Activated CD4-positive, alpha-beta T cell treated with anti-CD3 and anti-CD28 coated beads, Interleukin-2, amount 10 ng/mL, durations not matched to agents 24 days and 14 days (primary cell): ENCODE measurements at regions not wholly inside any gene's neighbourhood (a gene's known extent, or its start where the extent isn't known, plus 50 kb on each side); places are given as distances from the start of the nearest gene placed in this dataset.

Experiments
- DNase-seq: peaks from one replicate; pipeline ENCODE4 v3.0.0; 2022
- H3K27ac Mint-ChIP-seq: one replicate; pipeline ENCODE4 v1.8.0; 2022; ENCODE audit warnings: mild to moderate bottlenecking, mixed read lengths
- H3K27me3 Mint-ChIP-seq: one replicate; pipeline ENCODE4 v1.8.0; 2022; ENCODE audit warnings: mixed read lengths
- H3K36me3 Mint-ChIP-seq: one replicate; pipeline ENCODE4 v1.8.0; 2022; ENCODE audit warnings: low read depth, mild to moderate bottlenecking, mixed read lengths
- H3K4me1 Mint-ChIP-seq: one replicate; pipeline ENCODE4 v1.8.0; 2021; ENCODE audit warnings: mixed read lengths
- H3K4me3 Mint-ChIP-seq: one replicate; pipeline ENCODE4 v1.8.0; 2022; ENCODE audit warnings: mild to moderate bottlenecking, moderate library complexity, mixed read lengths
- H3K9me3 Mint-ChIP-seq: one replicate; pipeline ENCODE4 v1.8.0; 2021; ENCODE audit warnings: mixed read lengths
- intact Hi-C: fragments of 100-400 bp; cut with micrococcal nuclease; formaldehyde crosslinking; loops from one replicate; pipeline ENCODE4 v1.15.1; 2023

DNA sequence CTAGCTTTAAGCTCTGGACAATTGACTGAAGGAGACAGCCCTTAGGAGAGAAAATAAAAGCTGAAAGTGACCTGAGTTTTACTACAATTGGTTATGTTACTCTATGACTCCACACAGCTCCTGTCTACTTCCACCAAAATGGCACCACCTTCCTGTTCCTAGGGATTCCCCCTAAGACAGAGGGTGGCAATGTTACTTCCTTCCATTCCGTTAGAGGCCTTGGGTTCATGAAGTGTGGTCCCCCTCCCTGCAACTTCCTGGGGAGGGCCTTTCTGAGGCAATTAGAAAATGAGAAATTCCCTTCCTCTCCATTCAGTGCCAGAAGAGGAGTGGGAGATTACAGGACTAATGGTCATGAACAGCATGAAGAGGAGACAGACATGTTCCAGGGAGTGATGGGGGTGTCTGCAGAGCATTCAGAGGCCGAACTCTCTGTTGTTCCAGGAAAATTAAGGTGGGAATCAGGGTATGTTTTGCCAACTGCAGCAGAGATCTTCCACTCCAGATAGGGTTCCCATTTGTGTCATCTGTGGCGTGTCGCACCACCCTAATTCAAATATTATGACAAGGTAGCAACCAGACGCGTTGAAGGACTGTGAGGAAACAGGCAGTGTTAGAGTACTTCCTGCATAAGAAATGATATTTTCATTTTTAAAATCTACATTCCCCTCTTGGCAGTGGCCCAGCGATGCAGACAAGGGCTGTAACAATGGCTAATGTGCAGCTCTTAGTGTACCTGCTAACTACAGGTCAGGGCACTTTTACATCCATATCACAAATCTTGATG is 53.1 kb upstream of the TRIM67 start:
- no peaks in the 10 kb centered on the region for H3K9me3 Mint-ChIP-seq
- H3K36me3 Mint-ChIP-seq, result no peaks in the 10 kb centered on the region
- peaks cover 4% of the 10 kb centered on the region for H3K4me1 Mint-ChIP-seq
- intact Hi-C loops, result no loop called here
- H3K4me3 Mint-ChIP-seq, result no peak overlapping the region
- H3K27me3 Mint-ChIP-seq, result peaks cover 20% of the 10 kb centered on the region
- no peak overlapping the region for H3K27ac Mint-ChIP-seq
- no peak for DNase-seq

- intact Hi-C loops, result no loop called here
- no peak for DNase-seq
- no peak overlapping the region for H3K27ac Mint-ChIP-seq
- no peaks in the 10 kb centered on the region for H3K9me3 Mint-ChIP-seq
- H3K4me3 Mint-ChIP-seq, result no peak overlapping the region
- H3K27me3 Mint-ChIP-seq, result peaks cover 21% of the 10 kb centered on the region
- peaks cover 4% of the 10 kb centered on the region for H3K4me1 Mint-ChIP-seq
- H3K36me3 Mint-ChIP-seq, result no peaks in the 10 kb centered on the region
These were observed 54.1 kb upstream of the TRIM67 start for GRCh38 chr1:231107600-231108326.

GRCh38 chr1:231107151-231107550 is 54.7 kb upstream of the TRIM67 start:
- peaks cover 20% of the 10 kb centered on the region for H3K27me3 Mint-ChIP-seq

DNA sequence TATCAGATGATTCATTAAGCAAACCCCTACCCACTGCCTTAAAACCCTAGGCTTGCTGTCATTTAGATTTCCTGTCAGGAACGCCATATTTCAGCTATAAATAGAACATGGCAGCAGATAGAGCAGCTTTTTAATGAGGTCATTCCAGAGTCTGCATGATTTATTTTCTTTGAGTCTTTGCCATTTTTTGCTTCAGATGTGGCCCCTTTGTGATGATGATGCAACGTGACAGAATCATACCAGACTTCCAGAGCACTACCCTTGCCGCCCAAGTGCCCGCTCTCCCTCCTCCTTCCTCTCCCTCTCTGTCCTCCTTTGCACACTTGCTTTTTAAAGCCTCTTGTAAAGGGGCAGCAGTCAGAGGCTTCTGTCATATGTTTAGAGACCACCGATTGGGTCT is 55.5 kb upstream of the TRIM67 start:
- no peak for DNase-seq
- peaks cover 4% of the 10 kb centered on the region for H3K4me1 Mint-ChIP-seq
- no peak overlapping the region for H3K27ac Mint-ChIP-seq
- H3K27me3 Mint-ChIP-seq, result peaks cover 18% of the 10 kb centered on the region
- no peaks in the 10 kb centered on the region for H3K36me3 Mint-ChIP-seq
- H3K9me3 Mint-ChIP-seq, result no peaks in the 10 kb centered on the region
- no peak overlapping the region for H3K4me3 Mint-ChIP-seq
- intact Hi-C loops, result no loop called here

More at GRCh38 chr1:231107151-231107550, 54.7 kb upstream of the TRIM67 start:
- H3K9me3 Mint-ChIP-seq, result no peaks in the 10 kb centered on the region
- H3K36me3 Mint-ChIP-seq, result no peaks in the 10 kb centered on the region
- intact Hi-C loops, result no loop called here
- no peak overlapping the region for H3K4me3 Mint-ChIP-seq
- no peak overlapping the region for H3K27ac Mint-ChIP-seq
- no peak for DNase-seq
- H3K4me1 Mint-ChIP-seq, result peaks cover 4% of the 10 kb centered on the region

DNA sequence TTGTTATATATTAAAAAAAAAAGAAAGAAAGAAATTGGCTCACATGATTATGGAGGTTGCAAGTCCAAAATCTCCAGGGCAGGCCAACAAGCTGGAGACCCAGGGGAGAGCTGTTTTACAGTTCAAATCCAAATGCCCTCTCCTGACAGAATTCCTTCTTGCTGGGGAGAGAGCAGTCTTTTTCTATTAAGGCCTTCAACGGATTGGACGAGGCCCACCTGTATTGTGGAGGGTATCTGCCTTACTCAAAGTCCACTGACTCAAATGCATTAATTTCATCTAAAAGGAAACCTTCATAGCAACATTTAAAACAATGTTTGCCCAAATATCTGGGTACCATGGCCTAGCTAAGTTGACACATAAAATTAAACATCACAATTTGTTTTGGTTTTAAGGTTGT is 56.9 kb upstream of the TRIM67 start:
- Mint-ChIP-seq H3K27me3 (peaks cover 18% of the 10 kb centered on the region), H3K9me3 (no peaks in the 10 kb centered on the region), H3K4me1 (peaks cover 4% of the 10 kb centered on the region), H3K27ac (no peak overlapping the region), H3K4me3 (no peak overlapping the region), H3K36me3 (no peaks in the 10 kb centered on the region)
- DNase-seq, result no peak
- intact Hi-C loops, result no loop called here

DNA sequence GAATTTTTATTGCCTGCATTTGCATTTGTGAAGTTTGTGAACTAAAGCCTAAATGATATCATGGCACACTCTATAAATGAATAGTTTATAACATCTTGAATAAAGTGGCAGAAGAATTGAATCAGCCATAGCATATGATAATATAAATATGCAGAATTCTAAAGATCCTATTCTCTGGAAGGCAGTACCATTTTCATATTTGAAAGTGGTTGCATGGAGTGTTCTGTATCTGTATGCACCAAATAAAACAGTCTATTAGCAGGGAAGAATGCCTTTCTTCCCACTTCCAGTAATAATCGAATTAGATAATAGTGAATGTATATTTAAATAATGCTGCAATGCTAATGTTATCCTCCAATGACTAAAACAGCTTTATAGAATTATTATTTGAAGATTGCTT is 57.9 kb upstream of the TRIM67 start:
- no peak overlapping the region for H3K4me3 Mint-ChIP-seq
- H3K9me3 Mint-ChIP-seq, result no peaks in the 10 kb centered on the region
- H3K36me3 Mint-ChIP-seq, result no peaks in the 10 kb centered on the region
- peaks cover 18% of the 10 kb centered on the region for H3K27me3 Mint-ChIP-seq
- H3K4me1 Mint-ChIP-seq, result peaks cover 4% of the 10 kb centered on the region
- intact Hi-C loops, result no loop called here
- no peak for DNase-seq
- no peak overlapping the region for H3K27ac Mint-ChIP-seq

DNA sequence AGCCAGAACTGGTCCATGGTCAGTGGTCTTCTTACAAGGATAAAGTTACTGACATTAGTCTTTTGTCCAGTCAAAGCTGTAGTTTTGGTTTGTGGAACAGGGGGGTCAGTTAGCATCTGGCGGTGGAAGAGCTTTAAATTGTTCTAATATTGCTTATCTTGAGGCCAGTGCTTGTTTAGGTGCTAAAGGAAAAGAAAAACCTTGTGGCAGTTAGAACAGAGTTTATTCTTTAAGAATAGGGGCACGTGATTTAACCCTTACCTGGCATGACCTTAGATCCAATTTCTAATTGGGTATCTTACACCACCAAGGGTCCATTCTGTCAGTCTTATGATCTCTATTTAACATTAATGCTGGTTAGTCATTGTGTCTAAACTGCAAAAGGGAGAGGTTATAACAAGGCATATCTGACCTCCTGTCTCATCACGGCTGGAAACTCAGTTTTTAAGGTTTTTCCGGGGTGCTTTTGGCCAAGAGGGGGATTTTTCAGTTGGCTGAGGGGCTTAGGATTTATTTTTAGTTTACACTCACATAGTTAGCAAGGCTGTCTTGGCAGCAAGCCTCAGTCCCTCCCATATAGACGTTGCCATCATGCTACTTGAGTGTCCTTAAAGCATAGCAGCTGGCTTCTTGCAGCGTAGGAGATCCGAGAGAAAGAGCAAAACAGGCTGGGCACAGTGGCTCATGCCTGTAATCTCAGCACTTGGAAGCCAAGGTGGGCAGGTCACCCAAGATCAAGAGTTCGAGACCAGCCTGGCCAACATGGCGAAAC is 60.1 kb upstream of the FAM89A start:
- no peaks in the 10 kb centered on the region for H3K36me3 Mint-ChIP-seq
- intact Hi-C loops, result no loop called here
- no peaks in the 10 kb centered on the region for H3K4me1 Mint-ChIP-seq
- DNase-seq, result no peak
- no peak overlapping the region for H3K4me3 Mint-ChIP-seq
- H3K27me3 Mint-ChIP-seq, result peaks cover 12% of the 10 kb centered on the region
- H3K9me3 Mint-ChIP-seq, result no peaks in the 10 kb centered on the region
- H3K27ac Mint-ChIP-seq, result no peak overlapping the region

DNA sequence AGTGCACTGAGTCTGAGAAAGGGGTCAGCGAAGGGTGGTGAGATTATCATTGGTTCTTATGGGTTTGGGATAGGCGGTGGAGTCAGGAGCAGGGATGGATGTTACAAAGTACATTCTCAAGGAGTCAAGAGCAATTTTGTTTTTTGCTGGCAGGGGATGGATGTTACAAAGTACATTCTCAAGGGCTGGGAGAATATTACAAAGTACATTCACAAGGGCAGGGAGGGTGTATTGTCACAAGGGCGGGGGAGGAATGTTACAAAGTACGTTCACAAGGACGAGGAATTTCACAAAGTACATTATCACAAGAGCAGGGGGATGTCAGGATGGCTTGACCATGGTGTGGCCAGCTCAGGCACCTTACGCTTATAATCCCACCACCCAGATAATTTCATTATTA is 59.3 kb upstream of the FAM89A start:
- DNase-seq, result no peak
- H3K27me3 Mint-ChIP-seq, result peaks cover 14% of the 10 kb centered on the region
- no peaks in the 10 kb centered on the region for H3K9me3 Mint-ChIP-seq
- no peak overlapping the region for H3K4me3 Mint-ChIP-seq
- H3K36me3 Mint-ChIP-seq, result no peaks in the 10 kb centered on the region
- H3K4me1 Mint-ChIP-seq, result no peaks in the 10 kb centered on the region
- intact Hi-C loops, result no loop called here
- H3K27ac Mint-ChIP-seq, result no peak overlapping the region

GRCh38 chr1:231095595-231095994 is 55.5 kb upstream of the FAM89A start:
- Mint-ChIP-seq H3K36me3 (no peaks in the 10 kb centered on the region), H3K27me3 (peaks cover 25% of the 10 kb centered on the region), H3K27ac (no peak overlapping the region), H3K9me3 (no peaks in the 10 kb centered on the region), H3K4me3 (no peak overlapping the region), H3K4me1 (no peaks in the 10 kb centered on the region)
- intact Hi-C loops, result no loop called here
- DNase-seq, result no peak

GRCh38 chr1:231094421-231094820 is 54.4 kb upstream of the FAM89A start:
- DNase-seq, result no peak
- Mint-ChIP-seq H3K9me3 (no peaks in the 10 kb centered on the region), H3K27me3 (peaks cover 26% of the 10 kb centered on the region), H3K4me3 (no peak overlapping the region), H3K27ac (no peak overlapping the region), H3K36me3 (no peaks in the 10 kb centered on the region), H3K4me1 (no peaks in the 10 kb centered on the region)
- intact Hi-C loops, result no loop called here

- Mint-ChIP-seq H3K27ac (no peak overlapping the region), H3K9me3 (no peaks in the 10 kb centered on the region), H3K4me1 (no peaks in the 10 kb centered on the region), H3K27me3 (peaks cover 24% of the 10 kb centered on the region), H3K36me3 (no peaks in the 10 kb centered on the region), H3K4me3 (no peak overlapping the region)
- DNase-seq, result no peak
- intact Hi-C loops, result no loop called here
These were observed 53.3 kb upstream of the FAM89A start for GRCh38 chr1:231093156-231093922.

- Mint-ChIP-seq H3K4me3 (no peak overlapping the region), H3K9me3 (no peaks in the 10 kb centered on the region), H3K36me3 (no peaks in the 10 kb centered on the region), H3K27me3 (peaks cover 26% of the 10 kb centered on the region), H3K4me1 (no peaks in the 10 kb centered on the region), H3K27ac (no peak overlapping the region)
- DNase-seq, result no peak
- intact Hi-C loops, result loop anchor here (1.0 kb wide), 1 partner anchor 175 kb away; no protein-coding TSS in a partner anchor
These were observed 52.3 kb upstream of the FAM89A start for GRCh38 chr1:231092380-231092779.

DNA sequence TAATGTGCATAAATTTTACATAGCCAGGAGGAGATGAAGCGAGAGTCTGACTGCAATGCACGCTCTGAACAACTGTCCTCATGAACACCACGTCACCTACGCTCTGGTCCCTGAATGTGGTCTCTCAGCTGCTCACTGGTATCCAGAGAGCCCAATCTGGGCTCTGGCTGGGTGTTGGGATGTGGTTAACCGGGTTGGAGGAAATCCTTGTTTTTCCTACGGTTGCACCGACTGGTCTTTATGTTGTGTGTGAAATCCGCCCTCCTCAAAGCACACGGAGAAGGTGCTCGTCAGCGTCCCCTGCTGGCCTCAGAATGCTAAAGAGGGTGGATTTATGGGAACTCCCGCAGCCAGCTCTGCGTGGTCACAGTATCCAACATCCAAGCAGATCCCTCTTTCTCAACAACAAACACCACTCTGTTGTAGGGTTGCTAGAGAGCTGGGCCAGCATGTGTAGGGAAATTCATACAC is 51.8 kb upstream of the FAM89A start:
- H3K36me3 Mint-ChIP-seq, result no peaks in the 10 kb centered on the region
- H3K9me3 Mint-ChIP-seq, result no peaks in the 10 kb centered on the region
- H3K27me3 Mint-ChIP-seq, result peaks cover 24% of the 10 kb centered on the region
- intact Hi-C loops, result loop anchor here (1.0 kb wide), 1 partner anchor 175 kb away; no protein-coding TSS in a partner anchor
- no peak overlapping the region for H3K4me3 Mint-ChIP-seq
- no peak overlapping the region for H3K27ac Mint-ChIP-seq
- no peaks in the 10 kb centered on the region for H3K4me1 Mint-ChIP-seq
- DNase-seq, result peak; percentile 78
